HG03354 (cell line): ENCODE measurements at regions not wholly inside any gene's neighbourhood (a gene's known extent, or its start where the extent isn't known, plus 50 kb on each side); places are given as distances from the start of the nearest gene placed in this dataset.

Experiments
- ATAC-seq: cut with Tn5 transposase; IDR thresholded peaks from one replicate; pipeline ENCODE4 v1.9.1; 2021; ENCODE audit warnings: mild to moderate bottlenecking; ENCODE audit not compliant: unreplicated experiment, poor library complexity, severe bottlenecking

DNA sequence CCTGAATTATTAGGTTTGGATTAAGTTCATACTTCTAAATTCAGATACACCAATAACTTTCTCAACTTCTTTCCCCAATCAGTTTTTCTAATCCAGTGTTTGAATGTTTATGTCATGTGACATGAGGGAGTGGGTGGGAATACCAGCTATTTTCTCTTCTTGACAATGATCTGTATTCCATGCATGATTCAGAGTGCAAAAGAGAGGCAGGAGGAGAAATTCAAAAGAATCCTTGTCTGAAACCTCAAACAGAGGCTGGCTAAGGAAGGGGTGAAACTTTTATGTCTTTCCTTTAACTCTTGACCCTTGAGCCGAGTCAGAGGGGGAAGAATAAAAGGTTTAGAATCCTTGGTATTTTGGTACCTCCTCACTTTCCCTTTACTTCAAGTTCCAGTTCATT is 544.7 kb downstream of the SPRY1 start:
- ATAC-seq, result no peak

GRCh38 chr4:123943976-123944375 is 547.4 kb downstream of the SPRY1 start:
- no peak for ATAC-seq

- ATAC-seq, result no peak
These were observed 548.7 kb downstream of the SPRY1 start for GRCh38 chr4:123945301-123945700.

- no peak for ATAC-seq
These were observed 553.9 kb downstream of the SPRY1 start for GRCh38 chr4:123950530-123950929.

GRCh38 chr4:123952530-123953274 is 556.1 kb downstream of the SPRY1 start:
- no peak for ATAC-seq

GRCh38 chr4:123953566-123953965 is 557.0 kb downstream of the SPRY1 start:
- no peak for ATAC-seq

DNA sequence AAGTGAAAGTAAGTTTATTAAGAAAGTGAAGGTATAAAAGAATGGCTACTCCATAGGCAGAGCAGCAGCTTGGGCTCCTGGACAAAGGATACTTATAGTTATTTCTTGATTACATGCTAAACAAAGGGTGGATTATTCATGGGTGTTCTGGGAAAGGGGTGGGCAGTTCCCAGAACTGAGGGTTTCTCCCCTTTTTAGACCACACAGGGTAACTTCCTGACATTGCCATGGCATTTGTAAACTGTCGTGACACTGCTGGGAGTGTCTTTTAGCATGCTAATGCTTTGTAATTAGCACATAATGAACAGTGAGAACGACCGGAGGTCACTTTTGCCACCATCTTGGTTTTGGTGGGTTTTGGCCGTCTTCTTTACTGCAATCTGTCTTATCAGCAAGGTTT is 557.6 kb downstream of the SPRY1 start:
- ATAC-seq, result no peak

DNA sequence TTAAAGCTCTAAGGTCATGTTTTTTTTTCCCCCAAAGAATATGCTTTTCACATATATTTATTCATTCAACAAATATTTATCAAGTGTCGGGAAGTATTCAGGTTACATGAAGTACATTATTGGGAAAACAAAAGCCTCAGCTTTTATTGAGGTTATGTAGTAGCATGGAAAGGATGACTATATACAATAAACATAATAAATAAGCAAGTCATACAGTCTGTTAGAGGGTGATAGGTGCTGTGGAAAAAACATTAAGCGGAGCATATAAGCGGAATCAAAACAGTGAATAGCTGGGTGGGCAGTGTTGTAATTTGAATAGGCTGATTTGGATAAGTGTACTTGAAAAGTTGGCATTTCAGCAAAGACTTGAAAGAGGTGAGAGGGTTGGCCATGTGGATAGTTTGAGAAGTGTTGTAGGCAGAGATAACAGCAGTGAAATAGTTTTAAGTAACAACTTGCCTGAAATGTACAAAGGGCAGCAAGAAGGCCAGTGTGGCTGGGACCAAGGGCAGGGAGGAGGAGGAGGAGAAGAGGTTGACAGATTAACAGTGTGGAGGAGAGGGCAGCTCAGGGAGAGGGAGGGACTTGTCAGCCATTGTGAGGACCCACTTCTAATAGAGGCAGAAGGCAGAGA is 558.7 kb downstream of the SPRY1 start:
- no peak for ATAC-seq

- no peak for ATAC-seq
These were observed 559.6 kb downstream of the SPRY1 start for GRCh38 chr4:123956204-123956603.

DNA sequence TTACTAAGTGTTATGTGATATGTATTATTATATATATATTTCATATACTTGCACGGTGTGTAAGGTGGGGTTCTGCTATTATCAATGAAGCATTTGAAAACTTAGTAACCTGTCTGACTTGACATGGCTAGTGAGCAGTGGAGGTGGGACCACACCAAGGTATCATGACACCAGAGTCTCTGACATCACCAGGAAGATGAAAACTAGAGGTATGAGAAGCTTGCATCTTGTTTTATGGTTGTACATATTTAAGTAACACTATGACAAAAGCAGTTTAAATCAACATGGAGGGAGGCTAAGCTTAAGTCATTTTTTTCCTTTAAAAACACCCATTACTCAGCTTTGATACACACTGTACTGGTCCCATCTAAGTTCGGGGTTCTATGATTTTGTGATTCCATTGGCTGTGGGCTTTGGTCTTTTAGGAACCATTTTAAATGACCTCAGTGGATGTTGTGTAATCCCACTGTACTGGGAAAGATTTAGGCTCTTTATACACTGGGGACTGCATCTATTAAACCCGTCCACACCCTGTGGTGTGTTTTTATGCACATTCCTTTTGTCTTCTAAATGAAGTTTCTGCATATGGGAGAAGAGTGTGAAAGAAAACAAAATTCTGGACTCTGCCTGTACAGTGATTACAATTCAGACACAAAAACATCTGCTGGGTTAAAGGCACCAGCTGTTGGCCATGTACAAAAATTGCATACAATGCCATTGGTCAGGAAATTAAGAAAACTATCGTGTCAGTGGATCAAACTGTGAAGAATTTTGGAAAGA is 570.6 kb downstream of the SPRY1 start:
- no peak for ATAC-seq

DNA sequence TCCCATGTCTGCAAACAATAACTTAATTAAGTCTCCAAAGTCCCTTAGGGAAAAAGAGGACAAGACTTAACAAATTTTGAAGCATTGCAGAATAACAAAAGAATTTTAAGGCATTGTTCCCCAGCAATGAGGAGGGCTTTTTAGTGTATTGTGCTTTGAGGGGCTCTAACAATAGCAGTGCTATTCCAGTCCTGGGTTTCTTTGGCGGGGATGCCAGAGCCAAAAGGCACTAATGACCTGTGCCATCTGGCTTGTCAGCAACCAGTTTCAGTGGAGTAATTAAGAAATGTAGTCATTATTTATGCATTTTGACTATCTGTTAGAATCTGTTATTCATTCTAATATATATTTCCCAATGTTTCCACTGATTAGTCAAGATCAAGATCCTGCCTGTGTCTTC is 575.4 kb downstream of the SPRY1 start:
- no peak for ATAC-seq

- no peak for ATAC-seq
These were observed 578.0 kb downstream of the SPRY1 start for GRCh38 chr4:123974386-123975149.

GRCh38 chr4:123976285-123976684 is 579.7 kb downstream of the SPRY1 start:
- ATAC-seq, result peak; percentile 90

GRCh38 chr4:123976819-123977218 is 580.2 kb downstream of the SPRY1 start:
- ATAC-seq, result no peak

- no peak for ATAC-seq
These were observed 581.1 kb downstream of the SPRY1 start for GRCh38 chr4:123977641-123978081.

- ATAC-seq, result no peak
These were observed 582.0 kb downstream of the SPRY1 start for GRCh38 chr4:123978637-123979036.

DNA sequence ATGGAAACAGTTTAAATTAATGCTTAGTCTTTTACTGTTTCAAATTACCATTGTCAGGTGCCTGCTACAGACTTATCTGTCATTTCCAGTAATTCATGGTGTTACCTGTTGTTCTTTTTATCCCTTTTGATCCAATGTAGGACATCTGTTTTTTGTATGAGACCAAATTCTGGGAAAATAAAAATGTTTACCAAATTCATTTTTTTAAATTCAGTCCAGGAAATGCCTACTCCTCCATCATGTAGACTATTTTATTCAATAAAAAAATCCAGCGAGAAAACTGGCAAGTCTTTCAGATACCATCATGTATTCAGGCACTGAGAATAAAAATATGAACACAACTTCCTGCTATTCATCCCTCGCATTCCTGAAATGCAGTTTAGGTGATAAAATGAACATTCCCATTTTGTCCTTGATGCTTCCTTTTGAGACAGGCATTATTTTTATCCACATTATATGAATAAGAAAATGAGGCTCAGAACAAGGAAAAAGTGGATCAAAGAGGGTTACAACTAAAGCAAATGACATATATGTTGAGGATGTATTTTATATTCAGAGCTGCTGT is 584.2 kb downstream of the SPRY1 start:
- no peak for ATAC-seq

- ATAC-seq, result no peak
These were observed 588.3 kb downstream of the SPRY1 start for GRCh38 chr4:123984886-123985285.

GRCh38 chr4:123986268-123986798 is 589.7 kb downstream of the SPRY1 start:
- ATAC-seq, result no peak
